Activated effector memory CD4-positive, alpha-beta T cell treated with anti-CD3 and anti-CD28 coated beads, Interleukin-2, amount 50 U/mL, for 16 hours (primary cell): ENCODE measurements at regions not wholly inside any gene's neighbourhood (a gene's known extent, or its start where the extent isn't known, plus 50 kb on each side); places are given as distances from the start of the nearest gene placed in this dataset.
"Not testable (repeated sequence)": the region's sequence is repeated elsewhere in the genome, so short reads cannot be mapped to it uniquely, and the experiment has no call there.

Source experiments
- DNase-seq: peaks from one replicate; pipeline ENCODE4 v3.0.0-alpha.2; 2020

DNA sequence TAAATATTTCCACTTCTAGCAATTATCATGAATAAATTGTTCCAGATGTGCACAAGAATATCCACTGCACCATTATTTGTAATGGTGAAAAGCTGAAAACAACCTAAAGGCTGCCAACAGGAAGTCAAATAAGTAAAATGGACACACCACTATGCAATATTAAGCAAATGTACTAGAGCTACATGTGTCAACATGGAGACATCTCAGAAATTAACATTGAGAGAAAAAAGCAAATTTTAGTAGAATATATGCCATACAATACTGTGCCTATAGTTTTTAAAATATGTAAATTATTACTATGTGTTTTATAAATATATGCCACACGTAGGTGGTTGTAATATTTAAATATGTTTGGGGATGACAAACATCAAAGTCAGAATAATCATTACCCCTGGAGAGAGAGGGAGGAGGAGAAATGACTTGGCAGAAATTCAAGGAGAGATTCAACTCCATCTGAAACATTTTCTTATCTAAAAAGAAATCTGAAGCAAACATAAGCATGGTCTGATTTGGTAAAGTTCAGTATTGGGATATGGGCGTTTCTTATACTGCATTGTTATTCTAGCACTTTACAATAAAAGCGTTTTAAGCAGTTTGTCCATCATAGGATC, 475.5 kb downstream of the QKI start:
- DNase-seq, result no peak

DNA sequence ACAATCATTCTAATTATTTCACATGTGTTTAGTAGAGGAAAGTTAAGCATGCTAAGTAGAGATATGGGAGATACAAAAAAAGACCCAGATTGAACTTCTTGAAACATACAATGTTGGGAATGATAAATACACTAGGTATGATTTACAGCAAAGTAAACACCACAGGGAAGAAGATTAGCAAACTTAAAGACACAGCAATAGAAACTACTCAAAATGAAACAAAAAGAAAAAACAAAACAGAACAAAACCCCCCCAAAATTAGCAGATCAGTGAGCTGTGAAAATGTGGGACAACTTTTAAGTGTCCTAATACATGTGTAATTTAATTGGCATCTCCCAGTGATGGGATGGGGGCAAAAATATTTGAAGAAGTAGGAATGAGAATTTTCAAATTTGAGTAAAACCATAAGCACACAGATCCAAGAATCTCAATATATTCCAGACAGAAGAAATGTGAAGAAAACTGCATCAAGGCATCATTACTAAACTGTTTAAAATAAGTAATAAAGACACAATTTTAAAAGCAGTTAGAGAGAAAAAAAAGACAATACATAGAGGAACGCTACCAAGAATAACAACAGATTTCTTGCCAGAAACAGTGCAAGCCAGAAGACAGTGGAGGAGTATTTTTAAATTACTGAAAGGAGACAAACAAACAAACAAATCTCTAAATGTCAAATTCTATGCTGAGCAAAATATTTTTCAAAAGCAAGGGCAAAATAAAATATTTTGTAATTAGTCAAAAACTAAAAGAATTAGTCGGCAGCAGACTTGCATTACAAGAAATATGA, 473.7 kb downstream of the QKI start:
- no peak for DNase-seq

DNA sequence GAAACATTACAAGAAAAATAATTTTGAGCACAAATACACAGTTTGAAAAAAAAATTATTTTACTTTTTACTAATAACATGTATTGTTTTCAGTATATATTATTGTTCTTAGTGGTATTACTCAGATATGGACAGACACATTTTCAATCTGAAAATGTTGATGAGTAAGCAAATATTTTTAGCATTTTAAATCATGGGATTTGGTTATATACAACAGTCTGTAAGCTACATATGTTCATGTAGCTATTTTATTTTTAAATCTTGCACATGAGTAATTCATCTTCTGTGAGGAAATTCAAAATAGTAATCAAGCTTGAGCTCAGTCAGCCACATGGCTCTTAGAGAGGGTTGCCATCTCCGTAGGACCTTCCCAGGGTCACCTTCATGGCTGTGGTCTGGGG, 471.9 kb downstream of the QKI start:
- no peak for DNase-seq

DNA sequence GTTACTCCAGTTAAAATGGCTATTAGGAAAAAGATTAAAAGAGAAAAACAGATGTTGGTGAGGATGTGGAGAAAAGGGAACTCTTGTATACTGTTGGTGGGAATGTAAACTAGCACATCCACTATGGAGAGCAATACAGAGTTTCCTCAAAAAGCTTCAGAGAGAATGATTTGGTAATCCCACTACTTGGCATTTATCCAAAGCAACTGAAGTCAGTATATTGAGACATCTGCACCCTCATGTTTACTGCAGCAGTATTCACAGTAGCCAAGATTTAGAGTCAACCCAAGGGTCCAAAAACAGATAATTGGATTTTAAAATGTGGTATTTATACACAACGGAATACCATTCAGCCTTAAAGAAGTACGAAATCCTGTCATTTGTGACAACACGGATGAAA, 469.5 kb downstream of the QKI start:
- DNase-seq, result no peak

DNA sequence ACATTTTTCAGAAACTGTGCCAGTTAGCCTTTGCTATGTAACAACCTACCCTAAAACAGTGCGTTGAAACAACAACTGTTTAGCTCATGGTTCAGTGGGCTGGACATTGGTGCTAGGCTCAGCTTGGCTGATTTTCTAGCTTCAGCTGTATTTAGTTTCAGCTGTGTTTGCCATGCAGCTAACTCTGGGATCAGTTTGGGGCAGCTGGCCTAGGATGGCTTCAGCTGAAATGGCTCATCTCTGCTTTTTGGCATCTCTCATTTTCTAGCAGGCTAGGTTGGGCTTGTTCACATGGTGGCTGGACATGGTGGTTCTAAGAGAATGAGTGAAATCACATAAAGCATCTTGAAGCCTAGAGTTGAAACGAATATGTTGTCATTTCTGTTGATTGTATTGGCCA, 464.2 kb downstream of the QKI start:
- DNase-seq, result no peak

DNA sequence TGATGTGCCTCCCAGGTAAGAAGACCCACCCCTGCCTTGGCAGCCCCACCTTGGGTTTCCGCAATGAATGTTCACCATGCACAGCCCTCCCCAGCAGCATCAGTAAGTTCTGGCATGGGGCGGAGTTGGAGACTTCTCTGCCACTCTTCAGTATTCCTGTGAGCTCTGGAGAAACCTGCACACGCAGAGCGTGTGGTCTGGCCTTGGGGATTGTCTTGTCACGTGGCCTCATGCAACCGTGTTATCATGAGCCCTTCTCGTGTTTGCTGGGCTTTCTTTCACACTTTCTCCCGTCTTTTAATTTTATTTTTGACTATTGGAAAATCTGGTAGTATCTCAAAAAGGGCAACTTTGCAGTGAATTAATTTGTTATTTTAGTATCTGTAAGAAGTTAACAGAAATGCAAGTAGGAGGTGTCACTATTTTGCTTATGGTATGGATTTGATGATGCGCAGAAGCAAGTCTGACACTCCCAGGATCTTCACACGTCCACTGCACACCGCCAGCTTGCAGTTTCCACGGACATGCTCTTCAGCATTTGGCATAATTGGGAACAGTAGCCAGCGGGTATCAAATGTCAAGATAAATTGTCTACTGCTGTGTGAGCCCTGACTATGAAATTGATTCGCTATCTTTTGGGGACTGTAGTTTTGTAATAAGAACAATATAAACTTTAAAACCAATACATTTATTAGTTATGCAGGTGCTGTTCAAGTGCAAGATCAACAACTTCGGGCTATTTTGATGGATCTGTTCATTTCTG, 463.5 kb downstream of the QKI start:
- no peak for DNase-seq

DNA sequence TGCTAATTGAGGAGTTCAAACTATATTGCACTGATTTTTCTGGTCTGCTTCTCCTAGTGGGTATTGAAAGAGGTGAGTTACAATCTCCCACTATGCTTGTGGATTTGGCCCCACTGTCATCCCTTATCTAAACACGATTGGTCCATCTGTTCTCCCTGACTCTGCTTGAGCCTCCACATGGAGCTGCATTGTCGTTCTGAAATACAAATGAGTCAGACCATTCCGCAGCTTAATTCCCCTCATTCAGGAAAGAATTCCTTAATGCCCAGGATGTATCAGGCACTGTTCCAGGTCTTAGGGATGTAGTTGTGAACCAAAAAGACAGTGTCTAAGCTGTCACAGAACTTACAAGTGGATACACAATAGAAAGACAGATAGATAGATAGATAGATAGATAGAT, 461.9 kb downstream of the QKI start:
- no peak for DNase-seq

DNA sequence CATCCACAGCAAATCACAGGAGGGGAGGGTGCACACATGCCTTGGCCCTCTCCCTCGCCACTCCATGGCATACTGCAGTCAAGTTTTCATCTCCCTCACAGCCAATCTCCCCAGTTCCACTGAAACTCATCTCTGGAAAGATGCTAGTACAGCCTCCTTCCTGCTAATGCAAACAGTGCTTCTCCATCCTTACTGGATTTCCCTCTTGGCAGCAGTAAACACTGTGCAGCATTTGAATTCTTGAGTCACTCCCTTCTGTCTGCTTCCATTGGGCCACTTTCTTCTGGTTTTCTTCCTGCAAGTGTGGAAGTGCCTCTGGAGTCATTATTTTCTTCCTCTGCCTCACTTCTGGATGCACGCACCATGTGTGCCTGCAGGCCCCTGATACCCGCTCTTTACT, 460.3 kb downstream of the QKI start:
- DNase-seq, result no peak

DNA sequence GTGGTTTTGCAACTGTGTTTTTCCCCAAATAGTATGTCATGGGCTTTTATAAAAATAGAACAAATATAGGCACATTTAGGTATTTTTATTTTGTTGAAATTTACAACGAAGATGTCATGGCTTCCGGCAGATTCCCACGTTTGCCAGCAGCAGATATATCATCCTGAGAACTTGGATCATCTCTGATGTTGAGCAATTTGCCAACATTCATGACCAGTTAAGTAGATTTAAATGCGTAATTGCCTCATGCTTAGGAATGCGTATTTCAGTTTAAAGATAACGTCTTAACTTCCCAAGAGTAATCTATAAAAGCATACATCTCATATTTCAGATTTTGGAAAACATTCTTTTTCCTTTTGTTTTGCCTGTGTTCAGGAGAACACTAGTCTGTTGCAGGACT, 457.8 kb downstream of the QKI start:
- DNase-seq, result no peak

DNA sequence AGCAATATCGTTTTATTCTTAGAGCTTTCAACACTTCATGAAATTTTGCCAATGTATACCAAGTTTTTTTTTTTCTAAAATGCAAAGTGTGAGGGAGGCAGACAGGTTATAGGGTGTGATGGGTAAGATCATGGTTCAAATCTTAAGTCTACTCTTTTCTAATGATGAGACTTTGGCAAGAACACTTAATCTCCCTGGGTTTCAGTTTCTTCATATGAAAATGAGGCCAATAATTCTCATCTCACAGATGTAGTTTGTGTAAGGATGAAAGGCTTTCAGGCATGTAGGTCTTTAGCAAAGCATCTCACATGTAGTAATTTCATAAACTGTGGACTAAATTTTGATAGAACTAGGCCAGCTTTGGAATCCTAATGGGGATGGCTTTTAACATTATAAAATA, 457.1 kb downstream of the QKI start:
- DNase-seq, result no peak

DNA sequence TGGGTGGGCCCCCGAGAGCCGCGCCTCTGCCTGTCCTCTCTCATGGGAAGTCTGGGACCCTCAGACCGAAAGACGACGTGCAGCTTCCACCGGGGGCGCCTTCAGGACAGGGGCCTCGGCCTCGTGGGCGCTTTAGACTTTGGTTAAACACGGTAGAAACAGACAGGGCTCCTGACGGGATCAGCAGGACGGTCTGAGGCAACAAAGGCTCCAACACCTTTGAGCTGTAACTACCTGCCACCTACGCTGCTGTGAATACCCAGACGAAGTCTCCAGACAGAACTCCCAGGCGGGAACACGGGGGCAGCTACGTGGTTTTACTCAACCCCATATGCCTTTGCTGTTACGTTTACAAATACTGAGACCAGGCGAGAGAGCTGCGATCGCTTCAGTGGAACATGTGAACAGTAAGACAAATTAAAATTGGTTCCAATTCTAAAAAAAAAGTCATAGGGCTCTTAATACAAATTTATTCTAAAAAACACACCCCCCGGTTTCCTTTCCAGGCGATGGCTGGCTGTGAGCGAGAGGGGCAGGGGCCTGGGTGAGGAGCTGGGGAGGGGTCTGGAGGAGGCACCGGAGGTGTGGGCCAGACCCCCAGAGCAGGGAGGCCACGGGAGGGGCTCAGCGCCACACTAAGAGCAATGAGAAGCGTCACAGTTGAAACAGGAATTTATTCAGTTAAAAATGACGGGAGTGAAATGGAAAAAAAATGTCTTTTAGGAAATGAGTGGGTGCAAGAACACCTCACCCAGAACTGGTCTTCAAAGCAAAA, 453.2 kb downstream of the QKI start:
- no peak for DNase-seq

DNA sequence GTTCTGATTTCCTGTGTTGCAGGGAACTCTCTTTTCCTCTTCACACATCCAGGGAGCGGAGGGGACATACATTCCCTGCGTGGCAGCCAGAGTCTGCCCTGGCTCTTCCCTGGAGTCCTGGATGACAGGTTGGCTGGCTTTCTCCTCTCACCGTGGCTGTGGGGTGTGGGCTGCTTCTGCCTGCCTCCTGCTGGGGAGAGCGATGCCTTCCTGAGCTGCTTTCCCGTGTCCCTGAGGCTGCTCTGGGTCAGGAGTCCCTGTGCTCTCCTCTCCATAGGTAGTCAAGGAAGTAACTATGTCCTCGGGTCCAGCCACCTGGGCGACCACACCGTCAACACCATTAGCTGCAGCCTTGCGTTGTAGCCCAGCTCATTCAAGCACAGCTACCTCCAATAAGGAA, 451.7 kb downstream of the QKI start:
- no peak for DNase-seq

DNA sequence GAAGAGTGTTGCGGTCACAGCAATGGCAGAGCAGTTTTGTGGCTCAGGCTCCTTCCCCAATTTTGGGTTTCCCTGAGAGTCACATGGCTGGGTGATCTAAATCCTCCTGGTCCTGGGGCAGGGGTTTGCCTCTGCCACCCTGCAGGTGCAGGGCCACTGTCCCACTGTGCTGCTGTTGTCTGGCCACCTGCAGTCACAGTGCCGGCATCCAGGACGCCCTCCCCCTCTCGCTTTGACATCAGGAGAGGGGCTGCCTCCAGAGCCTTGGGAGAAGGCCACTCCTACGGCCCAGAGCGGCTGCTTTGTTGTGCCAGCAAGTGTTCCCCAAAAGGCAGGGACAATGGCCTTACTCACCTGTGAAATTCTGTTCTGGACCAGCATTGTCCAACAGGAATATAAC, 449.0 kb downstream of the QKI start:
- no peak for DNase-seq

DNA sequence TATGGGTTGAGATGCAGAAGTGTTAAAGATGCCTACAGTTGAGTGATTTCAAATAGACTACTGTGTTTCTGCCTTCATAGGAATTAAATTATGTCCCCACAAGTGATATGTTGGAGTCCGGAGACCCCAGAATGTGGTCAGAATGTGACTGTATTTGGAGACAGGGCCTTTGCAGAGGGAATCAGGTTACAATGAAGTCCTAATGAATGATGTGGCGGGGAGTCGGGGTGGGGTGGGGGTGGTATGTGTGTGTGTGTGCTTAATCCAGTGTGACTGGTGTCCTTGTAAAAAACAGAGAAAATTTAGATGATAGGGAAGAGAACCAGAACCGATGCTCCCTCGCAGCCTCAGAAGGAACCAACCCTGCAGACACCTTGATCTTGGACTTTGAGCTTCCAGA, 448.2 kb downstream of the QKI start:
- no peak for DNase-seq

DNA sequence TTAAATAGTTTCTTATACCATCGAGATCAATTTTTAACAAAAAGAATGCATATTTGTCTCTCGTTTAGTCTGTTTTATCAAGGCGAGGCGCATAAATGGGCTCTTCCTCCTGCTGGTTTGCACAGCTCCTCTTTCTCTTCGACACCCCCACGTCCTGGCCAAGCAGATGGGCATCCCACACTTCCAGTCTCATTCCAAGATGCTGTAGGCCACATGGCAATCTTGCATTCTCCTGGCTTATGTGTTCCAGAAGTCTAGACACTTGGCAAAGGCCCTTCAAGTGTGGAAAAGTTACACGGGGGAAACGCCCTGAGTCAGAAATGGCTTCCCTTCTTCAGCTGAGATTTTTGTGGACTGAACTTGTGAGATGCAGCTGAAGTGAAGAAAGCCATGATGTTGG, 447.1 kb downstream of the QKI start:
- no peak for DNase-seq

DNA sequence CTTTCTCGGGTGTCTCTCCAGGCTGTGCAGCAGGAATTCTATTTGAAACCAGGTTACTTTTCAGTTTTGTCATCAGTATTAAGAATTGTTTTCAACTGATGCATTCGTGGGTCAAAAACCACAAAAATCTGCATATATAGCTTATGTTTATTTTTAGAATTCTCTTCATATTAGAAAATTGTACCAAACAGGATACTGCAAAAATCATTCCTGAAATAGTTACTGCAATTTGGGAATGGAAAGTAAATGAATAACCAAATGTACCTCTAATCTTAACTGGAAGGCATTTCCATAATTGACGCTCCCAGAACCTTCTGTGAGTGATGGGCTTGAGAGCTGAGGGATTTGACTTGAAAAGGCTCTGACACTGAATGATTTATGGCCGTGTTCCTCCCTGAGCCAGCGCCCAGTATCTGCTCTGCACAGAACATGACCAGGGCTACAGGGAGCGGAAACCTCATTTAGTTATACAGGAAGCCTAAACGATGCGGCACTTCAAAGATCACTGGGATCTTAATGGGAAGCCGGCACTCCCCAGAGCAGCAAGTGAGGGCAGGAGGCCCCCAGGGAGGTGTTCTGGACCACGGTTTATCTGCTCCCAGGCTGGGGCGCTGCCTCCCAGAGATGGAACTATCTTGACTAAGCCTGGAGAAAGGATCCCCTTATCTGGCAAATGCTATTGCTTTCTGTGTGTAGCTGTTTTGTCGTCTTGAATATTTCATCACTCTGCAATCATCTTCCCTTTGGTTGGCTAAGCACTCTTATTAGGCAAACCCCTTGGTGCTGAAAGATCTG, 446.0 kb downstream of the QKI start:
- no peak for DNase-seq

DNA sequence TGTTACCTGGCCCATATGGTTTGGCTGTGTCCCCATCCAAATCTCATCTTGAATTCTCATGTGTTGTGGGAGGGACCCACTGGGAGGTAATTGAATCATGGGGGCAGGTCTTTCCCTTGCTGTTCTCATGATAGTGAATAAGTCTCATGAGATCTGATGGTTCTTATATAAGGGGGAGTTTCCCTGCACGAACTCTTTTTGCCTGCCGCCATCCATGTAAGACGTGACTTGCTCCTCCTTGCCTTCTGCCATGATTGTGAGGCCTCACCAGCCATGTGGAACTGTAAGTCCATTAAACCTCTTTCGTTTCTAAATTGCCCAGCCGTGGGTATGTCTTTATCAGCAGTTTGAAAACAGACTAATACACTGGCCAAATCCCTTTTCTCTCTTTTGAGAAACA, 444.4 kb downstream of the QKI start:
- DNase-seq, result not testable (repeated sequence)

DNA sequence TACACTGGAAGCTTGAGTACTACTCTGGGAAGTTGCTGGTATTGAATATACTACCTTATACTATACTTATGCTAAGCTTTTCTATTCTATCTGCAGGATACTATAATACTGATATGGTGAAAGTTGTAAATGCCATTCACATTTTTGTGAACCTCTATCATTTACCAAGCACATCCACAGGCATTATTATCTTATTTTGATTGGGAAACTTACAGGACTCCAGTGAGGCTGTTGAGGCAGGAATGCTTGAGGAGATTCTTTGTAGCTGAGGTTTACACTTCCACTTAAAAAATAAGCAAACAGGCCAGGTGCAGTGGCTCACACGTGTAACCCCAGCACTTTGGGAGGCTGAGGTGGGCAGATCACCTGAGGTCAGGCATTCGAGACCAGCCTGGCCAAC, 442.9 kb downstream of the QKI start:
- no peak for DNase-seq

DNA sequence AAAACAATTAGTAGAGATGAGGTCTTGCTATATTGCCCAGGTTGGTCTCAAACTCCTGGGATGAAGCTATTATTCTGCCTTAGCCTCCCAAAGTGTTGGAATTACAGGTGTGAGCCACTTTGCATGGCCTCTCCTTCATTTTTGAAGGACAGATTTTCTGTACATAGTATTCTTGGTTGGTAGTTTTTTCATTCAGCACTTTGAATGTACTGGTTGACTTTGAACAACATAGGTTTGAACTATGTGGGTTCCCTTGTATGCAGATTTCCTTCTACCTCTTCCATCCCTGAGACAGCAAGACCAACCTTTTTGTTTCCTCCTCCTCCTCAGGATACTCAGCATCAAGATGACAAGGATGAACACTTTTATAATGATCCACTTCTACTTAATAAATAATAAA, 436.4 kb downstream of the QKI start:
- DNase-seq, result no peak

DNA sequence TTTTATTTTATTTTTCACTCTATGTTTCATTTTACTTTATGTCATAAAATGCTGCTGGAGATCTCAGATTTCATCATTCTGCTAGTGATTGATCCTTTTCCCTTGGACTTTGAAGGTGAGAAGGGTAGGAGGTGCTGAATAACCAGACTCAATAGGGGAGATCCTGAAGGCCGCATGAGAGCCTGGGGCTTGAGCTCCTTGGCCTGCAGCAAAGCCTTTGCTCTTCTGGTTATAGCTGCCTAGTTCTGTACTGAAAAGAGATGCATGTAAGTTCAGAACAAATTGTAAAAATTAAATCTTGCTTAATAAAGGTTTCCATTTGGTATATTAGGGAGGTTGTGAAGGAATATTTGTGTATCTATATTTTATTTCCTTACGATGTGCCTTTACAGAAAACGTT, 430.2 kb downstream of the QKI start:
- no peak for DNase-seq

DNA sequence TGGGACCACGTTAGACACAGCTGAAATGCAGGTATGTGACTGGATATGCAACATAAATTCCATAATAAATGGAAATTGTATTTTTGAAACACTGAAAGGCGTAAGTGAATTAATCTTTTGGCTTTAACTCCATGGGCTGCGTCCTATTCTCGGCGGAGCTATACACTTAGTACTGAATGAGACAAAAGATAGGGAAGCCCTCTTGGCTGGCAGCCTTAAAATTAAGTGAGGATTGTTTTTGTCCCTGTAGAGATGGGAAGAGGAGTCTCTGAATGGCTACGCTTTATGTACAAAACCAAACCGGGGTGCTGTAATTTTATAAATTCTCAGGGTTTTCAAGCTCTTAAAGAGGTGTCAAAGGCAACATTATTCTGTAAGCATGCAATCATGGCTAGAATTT, 429.8 kb downstream of the QKI start:
- DNase-seq, result no peak

DNA sequence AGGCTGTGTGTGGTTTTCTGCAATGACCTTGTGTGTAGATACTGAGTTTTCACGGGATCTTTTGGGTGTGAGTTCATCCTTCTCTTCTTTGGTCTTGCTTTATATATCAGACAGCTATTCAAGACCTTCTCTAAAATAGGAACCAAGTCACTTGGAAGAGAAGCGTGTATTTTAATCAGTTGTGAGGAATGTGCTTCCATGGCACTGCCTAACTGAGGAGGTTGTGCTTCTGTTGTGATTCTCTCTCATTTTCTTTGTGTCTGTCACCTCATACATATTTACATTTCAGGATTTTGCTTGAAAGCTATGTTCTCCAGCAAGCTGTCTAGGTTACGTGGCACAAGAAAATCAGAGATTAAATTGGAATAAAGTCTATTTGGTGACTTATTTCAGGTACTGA, 428.7 kb downstream of the QKI start:
- DNase-seq, result no peak

DNA sequence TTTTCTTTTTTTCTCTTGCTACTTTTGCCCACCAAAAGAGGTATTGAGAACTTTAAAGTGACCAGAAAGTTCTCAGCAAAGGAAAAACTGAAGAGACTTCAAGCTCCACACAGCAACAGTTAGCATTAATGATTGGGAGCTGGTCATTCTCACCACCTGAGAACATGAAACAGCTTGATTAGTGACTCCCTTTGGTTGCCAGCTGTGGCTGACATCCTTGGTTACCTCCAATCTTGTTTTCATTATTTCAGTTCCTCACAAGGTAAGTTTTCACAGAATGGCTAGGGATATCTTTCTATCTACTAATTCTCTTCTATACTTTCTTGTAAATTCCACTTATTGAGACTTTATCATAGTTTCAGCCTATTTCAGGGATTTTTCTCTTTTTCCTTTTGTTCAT, 427.9 kb downstream of the QKI start:
- DNase-seq, result no peak
